SK-N-SH (cell line): ENCODE measurements at regions not wholly inside any gene's neighbourhood (a gene's known extent, or its start where the extent isn't known, plus 50 kb on each side); places are given as distances from the start of the nearest gene placed in this dataset.

Experiments used
- CTCF ChIP-seq: fragments of 200-600 bp; sonication (generic); IDR thresholded peaks from 2 replicates; pipeline ENCODE4 v1.6.1; 2017; ENCODE audit warnings: antibody characterized with exemption, mild to moderate bottlenecking, moderate library complexity
- ELF1 ChIP-seq: IDR thresholded peaks from 2 replicates; pipeline ENCODE4 v1.4.0; 2012
- FOXJ3 ChIP-seq: sonication (generic); formaldehyde crosslinking; IDR thresholded peaks from 2 replicates; pipeline ENCODE4 v1.5.1; 2020; ENCODE audit warnings: mild to moderate bottlenecking, missing genetic modification reagents
- NFIC ChIP-seq: IDR thresholded peaks from 2 replicates; pipeline ENCODE4 v1.4.0; 2012; ENCODE audit warnings: borderline replicate concordance
- RAD21 ChIP-seq: IDR thresholded peaks from 2 replicates; pipeline ENCODE4 v1.6.1; 2012; ENCODE audit warnings: mild to moderate bottlenecking, low read length
- REST ChIP-seq: IDR thresholded peaks from 2 replicates; pipeline ENCODE4 v1.6.1; 2012; ENCODE audit warnings: mild to moderate bottlenecking, low read depth, low read length, moderate library complexity
- RXRA ChIP-seq: IDR thresholded peaks from 2 replicates; pipeline ENCODE4 v1.4.0; 2012; ENCODE audit warnings: low read depth, mild to moderate bottlenecking, borderline replicate concordance
- SIN3A ChIP-seq: IDR thresholded peaks from 2 replicates; pipeline ENCODE4 v1.6.1; 2012; ENCODE audit warnings: low read depth, mild to moderate bottlenecking, low read length, moderate library complexity, borderline replicate concordance
- TAF1 ChIP-seq: IDR thresholded peaks from 2 replicates; pipeline ENCODE4 v1.6.1; 2012; ENCODE audit warnings: low read depth, mild to moderate bottlenecking, low read length, moderate library complexity, borderline replicate concordance
- YY1 ChIP-seq: IDR thresholded peaks from 2 replicates; pipeline ENCODE4 v1.4.0; 2012; ENCODE audit warnings: low read depth, mild to moderate bottlenecking

GRCh38 chr4:189548484-189549125 lies 392.1 kb upstream of the FRG1 start:
- TF ChIP-seq TAF1: no peak
- TF ChIP-seq CTCF: no peak
- TF ChIP-seq REST: no peak
- TF ChIP-seq YY1: no peak
- no peak for TF ChIP-seq RAD21
- no peak for TF ChIP-seq ELF1
- no peak for TF ChIP-seq NFIC
- no peak for TF ChIP-seq RXRA
- no peak for TF ChIP-seq FOXJ3 (CRISPR knock-in tag)
- TF ChIP-seq SIN3A: no peak
